ENCODE measurements at regions not wholly inside any gene's neighbourhood (a gene's known extent, or its start where the extent isn't known, plus 50 kb on each side); places are given as distances from the start of the nearest gene placed in this dataset.

DNA sequence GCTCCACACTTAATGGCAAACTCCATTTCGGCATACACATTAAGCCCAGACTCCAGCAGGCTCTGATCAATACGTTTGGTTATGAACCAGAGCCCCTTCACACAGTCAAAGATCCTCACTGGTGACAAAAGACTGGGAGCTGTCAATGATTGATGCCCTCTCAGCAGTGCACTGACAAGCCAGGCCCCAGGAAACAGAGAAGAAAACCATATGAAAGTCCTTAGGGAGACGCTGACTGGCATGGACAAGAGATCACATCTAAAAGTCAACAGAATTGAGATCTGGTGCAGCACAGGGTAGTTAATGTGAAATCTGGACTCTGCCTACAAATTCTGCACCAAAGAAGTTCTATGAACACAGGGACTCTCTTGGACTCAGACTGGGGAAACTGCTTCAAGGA is 600.9 kb upstream of the NRP1 start:
- Histone ChIP-seq H3K4me1 (ENCODE audit: control insufficient read depth, extremely low read depth, insufficient read depth, low read length) (no peaks in the 10 kb centered on the region), H3K79me2 (ENCODE audit: control insufficient read depth, insufficient read depth, low read length) (no peaks in the 10 kb centered on the region), H3K9me1 (ENCODE audit: control insufficient read depth, extremely low read depth, insufficient read depth, low read length) (no peaks in the 10 kb centered on the region), H3K27me3 (ENCODE audit: control insufficient read depth, extremely low read depth, insufficient read depth, low read length) (no peaks in the 10 kb centered on the region), H3K9me3 (ENCODE audit: control insufficient read depth, low read depth, low read length) (no peaks in the 10 kb centered on the region), H3K4me2 (ENCODE audit: control insufficient read depth, extremely low read depth, insufficient read depth, low read depth, low read length) (no peak overlapping the region), H3K36me3 (ENCODE audit: control insufficient read depth in 2 of 2, extremely low read depth in 1 of 2, insufficient read depth in 2 of 2, low read length in 2 of 2) (no peaks in the 10 kb centered on the region), H4K20me1 (ENCODE audit: control insufficient read depth, extremely low read depth, insufficient read depth, low read length) (no peaks in the 10 kb centered on the region), H3K4me3 (ENCODE audit: control insufficient read depth in 2 of 3, extremely low read depth in 1 of 3, insufficient read depth in 2 of 3, low read depth in 1 of 3, low read length in 3 of 3) (no peak overlapping the region), H2AFZ (ENCODE audit: control insufficient read depth, low read length) (no peak overlapping the region), H3K9ac (ENCODE audit: control insufficient read depth, extremely low read depth, insufficient read depth, low read length) (no peak overlapping the region), H3K27ac (ENCODE audit: control insufficient read depth, insufficient read depth, low read length) (no peak overlapping the region)
- DNase-seq (ENCODE audit: low read depth, low spot score) (no peak), FAIRE-seq (no peak)
- TF ChIP-seq EZH2 (IDR thresholded peaks at IDR 0.05; ENCODE audit: low read length), result no peak
- TF ChIP-seq, protein P1, sequence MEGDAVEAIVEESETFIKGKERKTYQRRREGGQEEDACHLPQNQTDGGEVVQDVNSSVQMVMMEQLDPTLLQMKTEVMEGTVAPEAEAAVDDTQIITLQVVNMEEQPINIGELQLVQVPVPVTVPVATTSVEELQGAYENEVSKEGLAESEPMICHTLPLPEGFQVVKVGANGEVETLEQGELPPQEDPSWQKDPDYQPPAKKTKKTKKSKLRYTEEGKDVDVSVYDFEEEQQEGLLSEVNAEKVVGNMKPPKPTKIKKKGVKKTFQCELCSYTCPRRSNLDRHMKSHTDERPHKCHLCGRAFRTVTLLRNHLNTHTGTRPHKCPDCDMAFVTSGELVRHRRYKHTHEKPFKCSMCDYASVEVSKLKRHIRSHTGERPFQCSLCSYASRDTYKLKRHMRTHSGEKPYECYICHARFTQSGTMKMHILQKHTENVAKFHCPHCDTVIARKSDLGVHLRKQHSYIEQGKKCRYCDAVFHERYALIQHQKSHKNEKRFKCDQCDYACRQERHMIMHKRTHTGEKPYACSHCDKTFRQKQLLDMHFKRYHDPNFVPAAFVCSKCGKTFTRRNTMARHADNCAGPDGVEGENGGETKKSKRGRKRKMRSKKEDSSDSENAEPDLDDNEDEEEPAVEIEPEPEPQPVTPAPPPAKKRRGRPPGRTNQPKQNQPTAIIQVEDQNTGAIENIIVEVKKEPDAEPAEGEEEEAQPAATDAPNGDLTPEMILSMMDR (optimal IDR thresholded peaks at IDR 0.05 in 1 of 3, IDR thresholded peaks at IDR 0.05 in 1 of 3, conservative IDR thresholded peaks at IDR 0.05 in 1 of 3; ENCODE audit: extremely low read depth in 1 of 3, insufficient read depth in 2 of 3, low read length in 3 of 3), result no peak
- dilution Hi-C loops (cut with MboI; ENCODE audit: extremely low pct_ligation_motif_present, low sequenced_read_pairs), result no loop called here

DNA sequence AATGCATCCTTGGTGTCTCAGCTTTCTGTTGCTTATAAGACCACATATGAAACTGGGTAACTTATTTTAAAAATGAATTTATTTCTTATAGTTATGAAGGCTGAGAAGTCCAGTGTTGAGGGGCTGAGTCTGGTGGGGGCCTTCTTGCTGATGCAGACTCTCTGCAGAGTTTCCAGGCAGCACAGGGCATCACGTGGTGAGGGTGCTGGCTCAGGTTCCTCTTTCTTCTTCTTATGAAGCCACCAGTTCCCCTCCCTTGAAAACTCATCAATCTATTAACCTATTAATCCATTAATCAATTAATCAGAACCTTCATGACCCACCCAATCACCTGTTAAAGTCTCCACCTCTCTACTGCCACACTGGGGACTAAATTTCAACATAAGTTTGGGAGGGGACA is 595.6 kb upstream of the NRP1 start:
- FAIRE-seq, result no peak
- H3K27ac ChIP-seq (ENCODE audit: control insufficient read depth, insufficient read depth, low read length), result no peak overlapping the region
- DNase-seq (ENCODE audit: low read depth, low spot score), result no peak
- dilution Hi-C loops (cut with MboI; ENCODE audit: extremely low pct_ligation_motif_present, low sequenced_read_pairs), result no loop called here
- H3K4me1 ChIP-seq (ENCODE audit: control insufficient read depth, extremely low read depth, insufficient read depth, low read length), result peaks cover 20% of the 10 kb centered on the region
- no peaks in the 10 kb centered on the region for H3K9me1 ChIP-seq (ENCODE audit: control insufficient read depth, extremely low read depth, insufficient read depth, low read length)
- TF ChIP-seq EZH2 (IDR thresholded peaks at IDR 0.05; ENCODE audit: low read length), result no peak
- TF ChIP-seq, protein P1 (optimal IDR thresholded peaks at IDR 0.05 in 1 of 3, IDR thresholded peaks at IDR 0.05 in 1 of 3, conservative IDR thresholded peaks at IDR 0.05 in 1 of 3; ENCODE audit: extremely low read depth in 1 of 3, insufficient read depth in 2 of 3, low read length in 3 of 3), result no peak
- H3K27me3 ChIP-seq (ENCODE audit: control insufficient read depth, extremely low read depth, insufficient read depth, low read length), result no peaks in the 10 kb centered on the region
- H3K79me2 ChIP-seq (ENCODE audit: control insufficient read depth, insufficient read depth, low read length), result no peaks in the 10 kb centered on the region
- no peaks in the 10 kb centered on the region for H4K20me1 ChIP-seq (ENCODE audit: control insufficient read depth, extremely low read depth, insufficient read depth, low read length)
- H3K9me3 ChIP-seq (ENCODE audit: control insufficient read depth, low read depth, low read length), result no peaks in the 10 kb centered on the region
- H3K36me3 ChIP-seq (ENCODE audit: control insufficient read depth in 2 of 2, extremely low read depth in 1 of 2, insufficient read depth in 2 of 2, low read length in 2 of 2), result no peaks in the 10 kb centered on the region
- H2AFZ ChIP-seq (ENCODE audit: control insufficient read depth, low read length), result no peak overlapping the region
- no peak overlapping the region for H3K4me3 ChIP-seq (ENCODE audit: control insufficient read depth in 2 of 3, extremely low read depth in 1 of 3, insufficient read depth in 2 of 3, low read depth in 1 of 3, low read length in 3 of 3)
- H3K4me2 ChIP-seq (ENCODE audit: control insufficient read depth, extremely low read depth, insufficient read depth, low read depth, low read length), result no peak overlapping the region
- no peak overlapping the region for H3K9ac ChIP-seq (ENCODE audit: control insufficient read depth, extremely low read depth, insufficient read depth, low read length)

Data from keratinocyte (primary cell).